Suprapubic skin (tissue), 4 donors: ENCODE measurements at regions not wholly inside any gene's neighbourhood (a gene's known extent, or its start where the extent isn't known, plus 50 kb on each side); places are given as distances from the start of the nearest gene placed in this dataset.

Source experiments
- DNase-seq, 2 donors: peaks; one replicate each; pipeline ENCODE4 v3.0.0-alpha.2; 2019; ENCODE audit warnings: low spot score in 2 of 2
- H3K27ac ChIP-seq: fragments of 200-600 bp; sonication (generic); one replicate; pipeline ENCODE4 v1.5.1; 2019
- H3K27me3 ChIP-seq: fragments of 200-600 bp; sonication (generic); one replicate; pipeline ENCODE4 v1.5.1; 2019
- H3K36me3 ChIP-seq: fragments of 200-600 bp; sonication (generic); one replicate; pipeline ENCODE4 v1.5.1; 2019
- H3K4me1 ChIP-seq: fragments of 200-600 bp; sonication (generic); one replicate; pipeline ENCODE4 v1.5.1; 2019
- H3K4me3 ChIP-seq: fragments of 200-600 bp; sonication (generic); one replicate; pipeline ENCODE4 v1.5.1; 2019; ENCODE audit warnings: mild to moderate bottlenecking
- H3K9me3 ChIP-seq: fragments of 200-600 bp; sonication (generic); one replicate; pipeline ENCODE4 v1.5.1; 2019
- EP300 ChIP-seq: sonication (generic); formaldehyde crosslinking; IDR thresholded peaks from one replicate; pipeline ENCODE4 v1.6.1; 2017; ENCODE audit warnings: antibody characterized with exemption
- POLR2A ChIP-seq, 2 donors: fragments of 450-650 bp; IDR thresholded peaks; one replicate each; pipeline ENCODE4 v1.6.1; 2017; ENCODE audit warnings: antibody characterized with exemption in 2 of 2, mild to moderate bottlenecking in 2 of 2, moderate library complexity in 2 of 2
- POLR2AphosphoS5 ChIP-seq, 3 donors: sonication (generic); formaldehyde crosslinking; IDR thresholded peaks; one replicate each; pipeline ENCODE4 v1.6.1; 2017; ENCODE audit warnings: antibody characterized with exemption in 3 of 3
- WGBS: methylation state at CpG from one replicate; pipeline ENCODE4 v1.1.5; 2018; 5-methylcytosine and 5-hydroxymethylcytosine counted together
- TF ChIP-seq, protein P1 (sequence below), 2 donors: fragments of 200-600 bp in 1 of 2; fragments of 450-650 bp in 1 of 2; sonication (generic) in 1 of 2; IDR thresholded peaks; one replicate each; pipeline ENCODE4 v1.5.1; 2016 to 2019; ENCODE audit warnings: antibody characterized with exemption in 2 of 2, mild to moderate bottlenecking in 1 of 2, moderate library complexity in 1 of 2

DNA sequence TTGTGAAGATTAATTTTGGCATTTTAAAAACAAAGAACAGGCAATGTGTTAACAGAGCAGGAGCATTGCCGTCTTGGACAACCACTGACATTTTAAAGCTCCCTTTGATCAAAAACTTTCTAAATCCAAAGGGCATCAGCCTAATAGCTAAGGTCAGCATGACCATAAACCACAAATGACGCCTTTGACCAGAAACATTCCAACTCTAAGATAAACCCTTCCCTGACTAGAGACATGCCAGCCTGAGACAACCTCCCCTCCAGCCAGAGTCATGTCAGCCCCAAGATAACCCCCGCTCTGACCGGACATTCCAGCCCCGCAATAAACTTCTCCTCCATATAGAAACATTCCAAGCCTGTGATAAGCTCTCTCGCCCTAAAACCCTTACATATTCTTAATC is 949.4 kb upstream of the POT1 start:
- TF ChIP-seq POLR2A (IDR thresholded peaks at IDR 0.05): no peak
- no peak for TF ChIP-seq EP300
- TF ChIP-seq POLR2AphosphoS5 (IDR thresholded peaks at IDR 0.05): no peak
- TF ChIP-seq, protein P1, sequence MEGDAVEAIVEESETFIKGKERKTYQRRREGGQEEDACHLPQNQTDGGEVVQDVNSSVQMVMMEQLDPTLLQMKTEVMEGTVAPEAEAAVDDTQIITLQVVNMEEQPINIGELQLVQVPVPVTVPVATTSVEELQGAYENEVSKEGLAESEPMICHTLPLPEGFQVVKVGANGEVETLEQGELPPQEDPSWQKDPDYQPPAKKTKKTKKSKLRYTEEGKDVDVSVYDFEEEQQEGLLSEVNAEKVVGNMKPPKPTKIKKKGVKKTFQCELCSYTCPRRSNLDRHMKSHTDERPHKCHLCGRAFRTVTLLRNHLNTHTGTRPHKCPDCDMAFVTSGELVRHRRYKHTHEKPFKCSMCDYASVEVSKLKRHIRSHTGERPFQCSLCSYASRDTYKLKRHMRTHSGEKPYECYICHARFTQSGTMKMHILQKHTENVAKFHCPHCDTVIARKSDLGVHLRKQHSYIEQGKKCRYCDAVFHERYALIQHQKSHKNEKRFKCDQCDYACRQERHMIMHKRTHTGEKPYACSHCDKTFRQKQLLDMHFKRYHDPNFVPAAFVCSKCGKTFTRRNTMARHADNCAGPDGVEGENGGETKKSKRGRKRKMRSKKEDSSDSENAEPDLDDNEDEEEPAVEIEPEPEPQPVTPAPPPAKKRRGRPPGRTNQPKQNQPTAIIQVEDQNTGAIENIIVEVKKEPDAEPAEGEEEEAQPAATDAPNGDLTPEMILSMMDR (IDR thresholded peaks at IDR 0.05): no peak
- H3K4me3 ChIP-seq: no peak overlapping the region
- DNase-seq: no peak
- H3K4me1 ChIP-seq: no peaks in the 10 kb centered on the region
- H3K27me3 ChIP-seq: no peaks in the 10 kb centered on the region
- no peaks in the 10 kb centered on the region for H3K36me3 ChIP-seq
- WGBS: 49% methylated on average over 6 of the region's 6 CpGs
- H3K27ac ChIP-seq: no peak overlapping the region
- H3K9me3 ChIP-seq: no peaks in the 10 kb centered on the region

DNA sequence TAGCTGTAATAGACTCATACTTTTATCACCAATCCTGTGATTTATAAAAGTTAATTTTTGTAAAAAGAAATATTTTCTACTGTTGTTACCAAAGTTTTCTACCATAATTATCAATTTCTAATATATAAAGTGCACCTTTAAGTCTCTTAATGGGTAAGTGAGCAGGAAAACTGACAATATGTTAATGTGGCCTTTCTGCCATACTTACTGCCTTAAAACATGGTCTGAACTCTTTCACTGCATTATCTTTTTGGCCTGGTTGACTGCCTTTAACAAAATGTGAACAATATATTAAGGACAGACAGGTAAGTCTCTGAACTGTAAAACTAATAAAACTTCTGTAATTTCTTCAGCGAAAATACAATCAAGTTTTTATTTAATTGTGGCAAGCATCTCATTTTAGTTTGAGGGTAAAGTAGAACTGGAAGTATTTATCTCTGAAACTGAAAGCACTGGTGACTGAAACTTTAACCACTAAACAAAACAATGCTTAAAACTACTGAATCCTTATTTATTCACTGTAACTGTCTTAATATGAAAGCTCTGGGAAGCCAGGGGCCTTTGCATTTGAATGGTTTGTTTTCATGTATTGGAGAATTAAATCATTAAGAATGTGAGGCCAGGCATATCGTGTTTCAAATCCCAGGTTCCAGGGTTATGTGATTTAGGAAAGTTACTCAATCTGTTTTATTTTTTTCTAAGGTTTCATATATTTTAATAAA is 948.8 kb upstream of the POT1 start:
- no peak for DNase-seq
- Histone ChIP-seq H3K27ac (no peak overlapping the region), H3K36me3 (no peaks in the 10 kb centered on the region), H3K4me1 (no peaks in the 10 kb centered on the region), H3K27me3 (no peaks in the 10 kb centered on the region), H3K9me3 (no peaks in the 10 kb centered on the region), H3K4me3 (no peak overlapping the region)
- TF ChIP-seq EP300 (no peak), POLR2AphosphoS5 (IDR thresholded peaks at IDR 0.05) (no peak), POLR2A (IDR thresholded peaks at IDR 0.05) (no peak)
- TF ChIP-seq, protein P1 (IDR thresholded peaks at IDR 0.05): no peak
- WGBS: 72% methylated on average over 2 of the region's 2 CpGs

DNA sequence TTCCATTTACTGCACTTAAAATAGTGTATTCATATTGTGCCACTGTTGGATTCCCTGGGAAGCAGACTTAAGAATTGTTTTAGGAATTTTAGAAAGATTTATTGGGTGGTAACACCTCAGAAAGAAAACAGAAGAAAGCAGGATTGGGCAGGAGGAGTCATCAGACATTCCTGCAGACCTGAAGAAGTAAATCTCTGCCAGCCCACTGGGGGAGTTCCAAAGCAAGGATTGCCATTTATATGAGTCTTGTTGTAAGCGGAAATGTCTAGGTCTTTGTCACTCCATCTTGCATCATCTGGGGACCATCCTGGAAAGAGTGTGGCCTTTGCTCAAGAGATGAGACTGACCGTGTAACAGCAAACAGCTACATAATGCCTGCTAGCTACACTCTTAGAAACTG is 947.6 kb upstream of the POT1 start:
- WGBS: 79% methylated on average over 2 of the region's 2 CpGs
- Histone ChIP-seq H3K4me1 (no peaks in the 10 kb centered on the region), H3K4me3 (no peak overlapping the region), H3K27me3 (no peaks in the 10 kb centered on the region), H3K9me3 (no peaks in the 10 kb centered on the region), H3K27ac (no peak overlapping the region), H3K36me3 (no peaks in the 10 kb centered on the region)
- TF ChIP-seq, protein P1 (IDR thresholded peaks at IDR 0.05): no peak
- no peak for TF ChIP-seq POLR2AphosphoS5 (IDR thresholded peaks at IDR 0.05)
- TF ChIP-seq EP300: no peak
- TF ChIP-seq POLR2A (IDR thresholded peaks at IDR 0.05): no peak
- no peak for DNase-seq

DNA sequence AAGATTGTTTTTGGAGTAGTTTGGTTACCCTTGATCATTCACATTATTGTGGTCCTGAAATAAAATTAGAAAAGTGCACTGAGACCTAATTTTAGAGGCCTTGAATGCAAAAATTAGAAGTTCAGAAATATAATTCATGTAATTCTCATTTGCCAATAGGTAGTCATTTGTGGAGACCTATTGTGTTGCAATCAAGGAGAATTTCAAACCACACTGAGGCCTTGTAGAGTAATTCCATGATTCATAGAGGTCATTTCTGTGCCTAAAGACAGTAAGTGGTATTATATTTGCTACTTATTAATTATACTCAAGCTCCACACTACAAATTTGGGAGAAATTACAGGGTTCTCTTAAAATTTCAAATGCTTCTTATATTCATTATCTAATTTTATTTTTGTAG is 946.8 kb upstream of the POT1 start:
- no peaks in the 10 kb centered on the region for H3K9me3 ChIP-seq
- no peaks in the 10 kb centered on the region for H3K4me1 ChIP-seq

DNA sequence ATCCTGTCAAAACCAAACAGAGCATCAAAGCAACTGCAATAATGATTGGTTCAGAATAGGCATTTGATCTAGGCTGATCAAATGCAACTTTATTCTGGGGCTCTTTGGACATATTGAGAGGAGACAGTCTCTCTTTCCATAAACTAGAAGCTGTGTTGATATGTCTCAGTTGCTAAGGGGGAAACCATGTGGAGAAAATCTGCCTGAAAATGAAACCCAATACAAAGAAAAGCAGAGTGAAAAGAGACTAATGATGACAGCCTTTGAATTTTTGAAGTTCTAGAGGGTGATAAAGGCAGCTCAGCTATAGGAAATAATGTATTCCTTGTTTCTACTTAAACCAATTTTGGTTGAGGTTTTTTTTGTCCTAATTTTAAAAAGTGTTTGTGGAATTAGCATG is 941.8 kb upstream of the POT1 start:
- TF ChIP-seq, protein P1 (IDR thresholded peaks at IDR 0.05): no peak
- no peak for TF ChIP-seq POLR2A (IDR thresholded peaks at IDR 0.05)
- Histone ChIP-seq H3K36me3 (no peaks in the 10 kb centered on the region), H3K27me3 (no peaks in the 10 kb centered on the region), H3K4me3 (no peak overlapping the region), H3K27ac (no peak overlapping the region), H3K9me3 (no peaks in the 10 kb centered on the region), H3K4me1 (no peaks in the 10 kb centered on the region)
- no peak for DNase-seq

More for the DNA sequence above, 946.8 kb upstream of the POT1 start:
- H3K4me3 ChIP-seq: no peak overlapping the region
- no peak overlapping the region for H3K27ac ChIP-seq
- no peak for TF ChIP-seq POLR2AphosphoS5 (IDR thresholded peaks at IDR 0.05)
- no peaks in the 10 kb centered on the region for H3K36me3 ChIP-seq
- no peaks in the 10 kb centered on the region for H3K27me3 ChIP-seq
- no peak for DNase-seq

DNA sequence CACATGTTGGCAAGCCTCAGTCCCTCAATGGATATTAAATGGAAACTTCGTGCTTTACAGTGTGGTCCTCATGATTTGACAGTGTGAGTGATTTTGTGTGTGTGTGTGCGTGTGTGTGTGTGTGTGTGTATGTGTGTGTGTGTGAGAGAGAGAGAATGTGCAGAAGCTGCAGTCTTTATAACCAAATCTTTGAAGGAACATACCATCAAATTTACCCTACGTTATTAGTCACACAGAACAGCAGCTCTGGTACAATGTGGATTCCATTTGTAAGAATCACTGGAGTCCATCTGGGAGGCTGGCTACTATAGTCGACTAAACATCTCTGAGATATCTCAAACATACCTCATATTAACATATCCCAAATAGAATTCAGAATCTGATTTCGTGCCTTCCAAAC is 928.0 kb upstream of the POT1 start:
- 62% methylated on average over 5 of the region's 5 CpGs for WGBS
- Histone ChIP-seq H3K4me3 (no peak overlapping the region), H3K36me3 (no peaks in the 10 kb centered on the region), H3K4me1 (no peaks in the 10 kb centered on the region), H3K9me3 (peaks cover 9% of the 10 kb centered on the region), H3K27me3 (no peaks in the 10 kb centered on the region), H3K27ac (no peak overlapping the region)
- no peak for DNase-seq
- TF ChIP-seq, protein P1 (IDR thresholded peaks at IDR 0.05): no peak
- no peak for TF ChIP-seq POLR2A (IDR thresholded peaks at IDR 0.05)
- TF ChIP-seq EP300: no peak
- TF ChIP-seq POLR2AphosphoS5 (IDR thresholded peaks at IDR 0.05): no peak
